IMR-90 (cell line): ENCODE measurements at regions not wholly inside any gene's neighbourhood (a gene's known extent, or its start where the extent isn't known, plus 50 kb on each side); places are given as distances from the start of the nearest gene placed in this dataset.

Experiments
- ATAC-seq: fragments of 200-7000 bp; cut with Tn5 transposase; 2 replicates; pipeline ENCODE4 v1.9.1; 2020; ENCODE audit warnings: low read depth, mild to moderate bottlenecking, moderate library complexity
- BruUV-seq: library from RNA; stranded (reverse); fragments of 400-500 nt; replicated peaks from 2 replicates; lab custom pipeline; 2021; lab: Mats Ljungman, UMichigan
- CTCF ChIA-PET: fragments of 300-600 bp; formaldehyde crosslinking; extraction: SDS; loops from one replicate; lab custom pipeline; 2021; ENCODE audit warnings: antibody characterized with exemption; lab: Yijun Ruan, JAX
- POLR2A ChIA-PET: fragments of 300-600 bp; sonication (Branson Sonifier 250); formaldehyde crosslinking; loops from one replicate; lab custom pipeline; 2022; ENCODE audit warnings: antibody characterized with exemption; ENCODE audit not compliant: unreplicated experiment; lab: Charles Lee
- DNase-seq: peaks from one replicate; pipeline ENCODE4 v3.0.0; 2013
- H2AFZ ChIP-seq: replicated peaks from 2 replicates; pipeline ENCODE3; 2013; ENCODE audit warnings: low read length, mild to moderate bottlenecking; ENCODE audit not compliant: poor library complexity
- H2AK5ac ChIP-seq: 2 replicates; pipeline ENCODE4 v1.6.1; 2013; ENCODE audit warnings: low read depth, low read length, inconsistent platforms
- H2AK9ac ChIP-seq: replicated peaks from 2 replicates; pipeline ENCODE3; 2013; ENCODE audit warnings: mild to moderate bottlenecking, low read depth, low read length, moderate library complexity; ENCODE audit not compliant: poor library complexity
- H2BK120ac ChIP-seq: 2 replicates; pipeline ENCODE4 v1.6.1; 2013; ENCODE audit warnings: low read depth, low read length, inconsistent platforms
- H2BK15ac ChIP-seq: 3 replicates; pipeline ENCODE4 v1.6.1; 2013; ENCODE audit warnings: low read depth, low read length, inconsistent platforms
- H2BK20ac ChIP-seq: 2 replicates; pipeline ENCODE4 v1.6.1; 2013; ENCODE audit warnings: low read depth, mild to moderate bottlenecking, inconsistent platforms, low read length, moderate library complexity
- H2BK5ac ChIP-seq: 2 replicates; pipeline ENCODE4 v1.6.1; 2013; ENCODE audit warnings: mild to moderate bottlenecking, low read depth, low read length, inconsistent platforms; ENCODE audit not compliant: poor library complexity, severe bottlenecking
- H3K14ac ChIP-seq: replicated peaks from 2 replicates; pipeline ENCODE4 v1.6.1; 2013; ENCODE audit warnings: low read depth, low read length, inconsistent platforms
- H3K18ac ChIP-seq: 2 replicates; pipeline ENCODE4 v1.6.1; 2013; ENCODE audit warnings: low read depth, low read length, control low read depth
- H3K23ac ChIP-seq: 2 replicates; pipeline ENCODE4 v1.6.1; 2013; ENCODE audit warnings: low read depth, low read length, inconsistent platforms
- H3K27ac ChIP-seq: 2 replicates; pipeline ENCODE4 v1.5.1; 2013; ENCODE audit warnings: mild to moderate bottlenecking, control low read depth, low read length; ENCODE audit not compliant: insufficient read depth
- H3K27me3 ChIP-seq: 2 replicates; pipeline ENCODE4 v1.6.1; 2013; ENCODE audit warnings: low read length; ENCODE audit not compliant: control insufficient read depth, insufficient read depth
- H3K36me3 ChIP-seq: 2 replicates; pipeline ENCODE4 v1.6.1; 2013; ENCODE audit warnings: low read length, mixed read lengths; ENCODE audit not compliant: control insufficient read depth, insufficient read depth
- H3K4ac ChIP-seq: 2 replicates; pipeline ENCODE4 v1.6.1; 2013; ENCODE audit warnings: low read depth, low read length, inconsistent platforms
- H3K4me1 ChIP-seq: 2 replicates; pipeline ENCODE4 v1.6.1; 2013; ENCODE audit warnings: low read length, mixed read lengths; ENCODE audit not compliant: control insufficient read depth, insufficient read depth
- H3K4me2 ChIP-seq: 2 replicates; pipeline ENCODE4 v1.6.1; 2013; ENCODE audit warnings: low read depth, mild to moderate bottlenecking, control low read depth, low read length, moderate library complexity
- H3K4me3 ChIP-seq: 2 replicates; pipeline ENCODE4 v1.5.1; 2013; ENCODE audit warnings: low read depth, mild to moderate bottlenecking, control low read depth, low read length, moderate library complexity; ENCODE audit not compliant: insufficient read depth
- H3K56ac ChIP-seq: 2 replicates; pipeline ENCODE4 v1.6.1; 2013; ENCODE audit warnings: low read length, inconsistent platforms; ENCODE audit not compliant: insufficient read depth; ENCODE audit errors: extremely low read depth
- H3K79me1 ChIP-seq, 2 experiments: 2 replicates each; pipeline ENCODE4 v1.6.1; 2013; ENCODE audit warnings: low read length in 2 of 2, inconsistent platforms in 1 of 2, low read depth in 1 of 2
- H3K9ac ChIP-seq: 2 replicates; pipeline ENCODE4 v1.6.1; 2013; ENCODE audit warnings: low read depth, low read length, control low read depth
- H3K9me1 ChIP-seq: 2 replicates; pipeline ENCODE4 v1.6.1; 2013; ENCODE audit warnings: low read length, inconsistent platforms; ENCODE audit not compliant: insufficient read depth
- H3K9me3 ChIP-seq: 2 replicates; pipeline ENCODE4 v1.6.1; 2013; ENCODE audit warnings: low read length; ENCODE audit not compliant: control insufficient read depth, insufficient read depth
- H4K20me1 ChIP-seq: 2 replicates; pipeline ENCODE4 v1.6.1; 2013; ENCODE audit warnings: low read length, inconsistent platforms; ENCODE audit not compliant: insufficient read depth
- H4K5ac ChIP-seq: 2 replicates; pipeline ENCODE4 v1.6.1; 2013; ENCODE audit warnings: mild to moderate bottlenecking, low read depth, low read length, control low read depth
- H4K8ac ChIP-seq, 2 experiments: 2 replicates each; pipeline ENCODE4 v1.6.1; 2013; ENCODE audit warnings: low read depth in 2 of 2, low read length in 2 of 2, control low read depth in 1 of 2, inconsistent platforms in 1 of 2
- H4K91ac ChIP-seq: 2 replicates; pipeline ENCODE4 v1.6.1; 2013; ENCODE audit warnings: low read depth, low read length, inconsistent platforms; ENCODE audit not compliant: insufficient read depth
- BHLHE40 ChIP-seq: fragments of 150-350 bp; IDR thresholded peaks from 2 replicates; pipeline ENCODE4 v1.6.1; 2016; ENCODE audit warnings: mild to moderate bottlenecking, low read depth, low read length
- CEBPB ChIP-seq: IDR thresholded peaks from 2 replicates; pipeline ENCODE4 v1.6.1; 2012; ENCODE audit warnings: low read depth, low read length, improper control_type of control experiment
- CTCF ChIP-seq: conservative IDR thresholded peaks from 2 replicates; pipeline ENCODE4 v1.5.1; 2012; ENCODE audit warnings: mild to moderate bottlenecking, low read depth, low read length, improper control_type of control experiment
- FOS ChIP-seq: fragments of 150-350 bp; IDR thresholded peaks from 2 replicates; pipeline ENCODE4 v1.6.1; 2016; ENCODE audit warnings: low read depth, low read length
- MAZ ChIP-seq: IDR thresholded peaks from 2 replicates; pipeline ENCODE4 v1.6.1; 2012; ENCODE audit warnings: low read depth, mild to moderate bottlenecking, low read length, improper control_type of control experiment, moderate library complexity, borderline replicate concordance
- NFE2L2 ChIP-seq: fragments of 150-350 bp; IDR thresholded peaks from 2 replicates; pipeline ENCODE4 v1.6.1; 2016; ENCODE audit warnings: low read depth, mild to moderate bottlenecking, low read length
- POLR2A ChIP-seq: IDR thresholded peaks from 2 replicates; pipeline ENCODE4 v1.6.1; 2012; ENCODE audit warnings: mild to moderate bottlenecking, low read depth, low read length
- RAD21 ChIP-seq: IDR thresholded peaks from 2 replicates; pipeline ENCODE4 v1.6.1; 2012; ENCODE audit warnings: low read length, improper control_type of control experiment
- SMC3 ChIP-seq: fragments of 150-350 bp; IDR thresholded peaks from 2 replicates; pipeline ENCODE4 v1.6.1; 2016; ENCODE audit warnings: low read depth, mild to moderate bottlenecking, antibody characterized with exemption, low read length, moderate library complexity
- WGBS, 2 experiments: methylation state at CpG; one replicate each; pipeline versions ENCODE4 v1.1.5 to v1.1.7; 2013; ENCODE audit warnings: missing lambda C conversion rate in 2 of 2; ENCODE audit not compliant: insufficient read length in 1 of 2; ENCODE audit errors: extremely low coverage in 2 of 2; 5-methylcytosine and 5-hydroxymethylcytosine counted together
- dilution Hi-C: fragments of 300-500 bp; cut with HindIII; formaldehyde crosslinking; loops from one replicate; pipeline ENCODE4 v1.14.3; 2018; ENCODE audit warnings: low sequenced_read_pairs; ENCODE audit not compliant: unreplicated experiment
- in situ Hi-C: fragments of 300-500 bp; cut with MboI; formaldehyde crosslinking; loops from 3 replicates; pipeline ENCODE4 v1.14.3; 2019; ENCODE audit warnings: low sequenced_read_pairs, inconsistent platforms, mixed read lengths
- intact Hi-C: fragments of 100-400 bp; cut with micrococcal nuclease; formaldehyde crosslinking; loops from 2 replicates; pipeline ENCODE4 v1.10.0; 2022
- TF ChIP-seq, protein P1 (sequence below): fragments of 150-350 bp; IDR thresholded peaks from 2 replicates; pipeline ENCODE4 v1.6.1; 2017; ENCODE audit warnings: mild to moderate bottlenecking, antibody characterized with exemption, low read length, low read depth

- dilution Hi-C loops: no loop called here
Observed at GRCh38 chr14:105685003-105685402, 158.6 kb downstream of the TMEM121 start.

More at GRCh38 chr14:105685003-105685402, 158.6 kb downstream of the TMEM121 start:
- Histone ChIP-seq H2BK15ac (no peak overlapping the region), H3K9me3 (peaks cover 4% of the 10 kb centered on the region; the same call in 1 of the 2 replicates), H3K27me3 (no peaks in the 10 kb centered on the region), H3K36me3 (no peaks in the 10 kb centered on the region), H2BK5ac (peak overlapping the region; percentile 76), H2AK5ac (no peak overlapping the region), H3K4me2 (no peak overlapping the region), H3K14ac (no peak overlapping the region), H3K4me3 (no peak overlapping the region), H2AK9ac (no peak overlapping the region), H3K4me1 (no peaks in the 10 kb centered on the region), H2BK120ac (no peak overlapping the region), H3K56ac (no peak overlapping the region), H3K18ac (no peak overlapping the region), H4K20me1 (no peaks in the 10 kb centered on the region), H2BK20ac (no peak overlapping the region), H2AFZ (no peak overlapping the region), H4K91ac (no peak overlapping the region), H3K23ac (no peak overlapping the region), H3K9me1 (no peaks in the 10 kb centered on the region), H3K4ac (no peak overlapping the region), H3K79me1 (no peaks in the 10 kb centered on the region), H3K9ac (no peak overlapping the region), H3K27ac (no peak overlapping the region), H4K5ac (no peak overlapping the region), H4K8ac (no peak overlapping the region)
- ATAC-seq (no peak), DNase-seq (no peak)
- POLR2A ChIA-PET: no interaction called here
- intact Hi-C loops (no loop called here), in situ Hi-C loops (no loop called here)
- TF ChIP-seq POLR2A: no peak
- TF ChIP-seq MAZ: no peak
- TF ChIP-seq CTCF: no peak
- TF ChIP-seq, protein P1, sequence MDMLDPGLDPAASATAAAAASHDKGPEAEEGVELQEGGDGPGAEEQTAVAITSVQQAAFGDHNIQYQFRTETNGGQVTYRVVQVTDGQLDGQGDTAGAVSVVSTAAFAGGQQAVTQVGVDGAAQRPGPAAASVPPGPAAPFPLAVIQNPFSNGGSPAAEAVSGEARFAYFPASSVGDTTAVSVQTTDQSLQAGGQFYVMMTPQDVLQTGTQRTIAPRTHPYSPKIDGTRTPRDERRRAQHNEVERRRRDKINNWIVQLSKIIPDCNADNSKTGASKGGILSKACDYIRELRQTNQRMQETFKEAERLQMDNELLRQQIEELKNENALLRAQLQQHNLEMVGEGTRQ: no peak
- no peak for TF ChIP-seq NFE2L2
- no peak for TF ChIP-seq CEBPB
- TF ChIP-seq SMC3: no peak
- no peak for TF ChIP-seq RAD21
- TF ChIP-seq BHLHE40: no peak
- no peak for TF ChIP-seq FOS
- 92% methylated on average over 2 of the region's 2 CpGs; no CpG with 5 or more reads in 1 of the 2 experiments for WGBS, 2 experiments
- no TSS peak for BruUV-seq
- CTCF ChIA-PET: no interaction called here
